OCI-LY7 (cell line): ENCODE measurements at regions not wholly inside any gene's neighbourhood (a gene's known extent, or its start where the extent isn't known, plus 50 kb on each side); places are given as distances from the start of the nearest gene placed in this dataset.

Source experiments
- EZH2phosphoT487 ChIP-seq: fragments of 200-600 bp; sonication (generic); IDR thresholded peaks from 2 replicates; pipeline ENCODE4 v1.6.1; 2018; ENCODE audit warnings: low read depth, borderline replicate concordance, mild to moderate bottlenecking, mixed run types, antibody characterized with exemption, low read length, moderate library complexity, mixed read lengths
- TF ChIP-seq, protein P1 (sequence below): fragments of 200-600 bp; sonication (generic); conservative IDR thresholded peaks from 2 replicates; pipeline ENCODE4 v1.5.1; 2014; ENCODE audit warnings: mild to moderate bottlenecking, antibody characterized with exemption, low read length, moderate library complexity, mixed read lengths

DNA sequence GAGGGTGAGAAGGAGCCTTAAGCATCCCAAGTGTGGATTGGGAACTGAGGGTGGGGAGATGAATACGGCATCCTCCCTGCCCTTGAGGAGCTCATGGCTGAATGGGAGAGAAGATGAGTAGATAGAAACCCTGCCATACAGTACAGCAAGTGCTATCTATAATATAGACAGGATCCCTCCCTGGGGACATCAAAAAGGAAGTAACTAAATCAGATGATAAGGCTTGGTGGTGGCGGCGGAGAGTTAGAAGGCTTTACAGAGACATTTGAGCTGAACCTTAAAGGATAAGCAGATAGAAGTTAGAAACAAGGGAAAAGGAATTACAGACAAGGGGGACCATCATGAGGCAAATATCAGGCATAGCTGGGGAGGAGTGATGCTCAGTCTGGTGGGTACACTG, 67.5 kb upstream of the TMEM132E start:
- TF ChIP-seq, protein P1, sequence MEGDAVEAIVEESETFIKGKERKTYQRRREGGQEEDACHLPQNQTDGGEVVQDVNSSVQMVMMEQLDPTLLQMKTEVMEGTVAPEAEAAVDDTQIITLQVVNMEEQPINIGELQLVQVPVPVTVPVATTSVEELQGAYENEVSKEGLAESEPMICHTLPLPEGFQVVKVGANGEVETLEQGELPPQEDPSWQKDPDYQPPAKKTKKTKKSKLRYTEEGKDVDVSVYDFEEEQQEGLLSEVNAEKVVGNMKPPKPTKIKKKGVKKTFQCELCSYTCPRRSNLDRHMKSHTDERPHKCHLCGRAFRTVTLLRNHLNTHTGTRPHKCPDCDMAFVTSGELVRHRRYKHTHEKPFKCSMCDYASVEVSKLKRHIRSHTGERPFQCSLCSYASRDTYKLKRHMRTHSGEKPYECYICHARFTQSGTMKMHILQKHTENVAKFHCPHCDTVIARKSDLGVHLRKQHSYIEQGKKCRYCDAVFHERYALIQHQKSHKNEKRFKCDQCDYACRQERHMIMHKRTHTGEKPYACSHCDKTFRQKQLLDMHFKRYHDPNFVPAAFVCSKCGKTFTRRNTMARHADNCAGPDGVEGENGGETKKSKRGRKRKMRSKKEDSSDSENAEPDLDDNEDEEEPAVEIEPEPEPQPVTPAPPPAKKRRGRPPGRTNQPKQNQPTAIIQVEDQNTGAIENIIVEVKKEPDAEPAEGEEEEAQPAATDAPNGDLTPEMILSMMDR = no peak
- no peak for TF ChIP-seq EZH2phosphoT487
